ENCODE measurements at regions not wholly inside any gene's neighbourhood (a gene's known extent, or its start where the extent isn't known, plus 50 kb on each side); places are given as distances from the start of the nearest gene placed in this dataset.
"Not testable (repeated sequence)": the region's sequence is repeated elsewhere in the genome, so short reads cannot be mapped to it uniquely, and the experiment has no call there.

GRCh38 chr1:173257805-173258204, 50.7 kb upstream of the TNFSF4 start:
- no peak overlapping the region for H3K27ac ChIP-seq
- H3K4me3 ChIP-seq = no peak overlapping the region

GRCh38 chr1:173258479-173259264, 51.5 kb upstream of the TNFSF4 start:
- no peak overlapping the region for H3K27ac ChIP-seq
- H3K4me3 ChIP-seq = no peak overlapping the region

GRCh38 chr1:173260329-173260728, 53.2 kb upstream of the TNFSF4 start:
- H3K4me3 ChIP-seq, H3K27ac ChIP-seq: not testable (repeated sequence)

GRCh38 chr1:173266841-173267240, 59.7 kb upstream of the TNFSF4 start:
- Histone ChIP-seq H3K27ac (no peak overlapping the region), H3K4me3 (no peak overlapping the region)

GRCh38 chr1:173267453-173267945, 60.4 kb upstream of the TNFSF4 start:
- H3K27ac ChIP-seq = no peak overlapping the region
- H3K4me3 ChIP-seq = no peak overlapping the region

GRCh38 chr1:173268261-173268660, 61.1 kb upstream of the TNFSF4 start:
- no peak overlapping the region for H3K4me3 ChIP-seq
- no peak overlapping the region for H3K27ac ChIP-seq

GRCh38 chr1:173268786-173269277, 61.7 kb upstream of the TNFSF4 start:
- Histone ChIP-seq H3K4me3 (no peak overlapping the region), H3K27ac (no peak overlapping the region)

- Histone ChIP-seq H3K27ac (no peak overlapping the region), H3K4me3 (no peak overlapping the region)
Observed at GRCh38 chr1:173269490-173270230, 62.5 kb upstream of the TNFSF4 start.

- H3K4me3 ChIP-seq = no peak overlapping the region
Observed at GRCh38 chr1:173270243-173270642, 63.1 kb upstream of the TNFSF4 start.

GRCh38 chr1:173271021-173271420, 63.9 kb upstream of the TNFSF4 start:
- not testable (repeated sequence) for H3K4me3 ChIP-seq, H3K27ac ChIP-seq

More at GRCh38 chr1:173270243-173270642, 63.1 kb upstream of the TNFSF4 start:
- no peak overlapping the region for H3K27ac ChIP-seq

- Histone ChIP-seq H3K27ac (no peak overlapping the region), H3K4me3 (no peak overlapping the region)
Observed at GRCh38 chr1:173275496-173275895, 68.4 kb upstream of the TNFSF4 start.

GRCh38 chr1:173276922-173277800, 70.0 kb upstream of the TNFSF4 start:
- H3K27ac ChIP-seq = no peak overlapping the region
- no peak overlapping the region for H3K4me3 ChIP-seq

- H3K27ac ChIP-seq = no peak overlapping the region
- H3K4me3 ChIP-seq = no peak overlapping the region
Observed at GRCh38 chr1:173280899-173281660, 73.9 kb upstream of the TNFSF4 start.

GRCh38 chr1:173285048-173285447, 77.9 kb upstream of the TNFSF4 start:
- Histone ChIP-seq H3K27ac (no peak overlapping the region), H3K4me3 (no peak overlapping the region)

GRCh38 chr1:173287785-173288184, 80.7 kb upstream of the TNFSF4 start:
- Histone ChIP-seq H3K4me3 (no peak overlapping the region), H3K27ac (no peak overlapping the region)

GRCh38 chr1:173293756-173294155, 86.6 kb upstream of the TNFSF4 start:
- no peak overlapping the region for H3K4me3 ChIP-seq
- H3K27ac ChIP-seq = no peak overlapping the region

GRCh38 chr1:173294843-173295242, 87.7 kb upstream of the TNFSF4 start:
- Histone ChIP-seq H3K27ac (no peak overlapping the region), H3K4me3 (no peak overlapping the region)

- H3K27ac ChIP-seq = no peak overlapping the region
- H3K4me3 ChIP-seq = no peak overlapping the region
Observed at GRCh38 chr1:173295391-173295790, 88.3 kb upstream of the TNFSF4 start.

GRCh38 chr1:173295995-173296394, 88.9 kb upstream of the TNFSF4 start:
- Histone ChIP-seq H3K4me3 (no peak overlapping the region), H3K27ac (no peak overlapping the region)

Data from skin epidermis (tissue), 12 donors.